ENCODE measurements at regions not wholly inside any gene's neighbourhood (a gene's known extent, or its start where the extent isn't known, plus 50 kb on each side); places are given as distances from the start of the nearest gene placed in this dataset.

DNA sequence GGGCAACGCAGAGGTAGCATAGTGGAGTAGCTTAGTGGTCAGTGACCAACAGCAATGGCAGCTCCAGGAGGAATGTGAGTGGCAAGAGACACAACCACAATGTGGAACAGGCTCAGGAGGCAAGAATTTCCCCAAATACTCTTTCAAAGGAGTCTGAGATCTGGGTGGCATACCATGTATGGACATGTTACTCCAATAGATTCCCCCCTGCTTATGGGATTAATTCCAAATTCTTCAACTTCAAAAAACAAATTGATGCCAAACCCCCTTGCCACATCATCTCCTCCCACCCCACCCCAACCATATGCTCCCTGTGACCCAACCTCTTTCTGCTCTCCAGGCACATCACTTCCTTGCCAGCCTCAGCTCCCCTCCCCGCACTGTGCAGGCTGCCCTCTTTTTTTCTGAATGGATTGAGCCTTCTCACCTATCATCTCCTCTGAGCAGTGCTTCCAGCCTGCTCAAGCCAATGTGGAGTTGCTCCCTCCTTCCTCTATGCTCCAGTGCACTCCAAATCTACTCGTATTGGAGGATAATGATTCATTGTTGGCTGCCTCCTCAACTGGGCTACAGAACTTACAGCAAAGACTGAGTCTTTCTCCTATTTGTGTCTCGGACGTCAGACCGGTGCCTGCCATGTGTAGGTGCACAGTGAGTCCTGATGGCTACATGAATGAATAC lies 93.0 kb upstream of the CEP85L start:
- H3K36me3 ChIP-seq (ENCODE audit: control insufficient read depth in 2 of 2, insufficient read depth in 2 of 2, low read length in 1 of 2): no peaks in the 10 kb centered on the region
- intact Hi-C loops (cut with micrococcal nuclease; ENCODE audit: unreplicated experiment) (no loop called here), in situ Hi-C loops (cut with MboI) (no loop called here)
- ChIA-PET RAD21 (ENCODE audit: unreplicated experiment) (no interaction called here), CTCF (no interaction called here), POLR2A (interaction anchor here (0.9 kb wide), 1 partner anchor 32 kb away, joined by 8 read pairs; no protein-coding TSS in a partner anchor), SMC1A (ENCODE audit: uncharacterized antibody, unreplicated experiment) (no interaction called here)
- H3K27me3 ChIP-seq (replicated peaks in 1 of 2; ENCODE audit: control insufficient read depth in 2 of 2, insufficient read depth in 2 of 2, low read length in 1 of 2): no peaks in the 10 kb centered on the region
- no peak for FAIRE-seq
- no peak overlapping the region for H3K9ac ChIP-seq (ENCODE audit: control insufficient read depth, insufficient read depth, low read length)
- no peaks in the 10 kb centered on the region for H3K79me2 ChIP-seq (ENCODE audit: control insufficient read depth, insufficient read depth, low read length)
- no peak for DNase-seq (ENCODE audit: low read depth, low spot score)
- H3K4me2 ChIP-seq (ENCODE audit: control insufficient read depth, insufficient read depth): no peak overlapping the region
- no peak overlapping the region for H3K27ac ChIP-seq (ENCODE audit: control insufficient read depth, insufficient read depth)
- no peak overlapping the region for H2AFZ ChIP-seq (ENCODE audit: control insufficient read depth, low read depth, low read length)
- no peak overlapping the region for H3K4me3 ChIP-seq
- peaks cover 11% of the 10 kb centered on the region for H3K4me1 ChIP-seq (ENCODE audit: control insufficient read depth, insufficient read depth, low read length)
- no peak for ATAC-seq
- no peaks in the 10 kb centered on the region for H3K9me3 ChIP-seq (replicated peaks; ENCODE audit: control insufficient read depth, insufficient read depth, low read length)
- TF ChIP-seq NFYB (IDR thresholded peaks at IDR 0.05; ENCODE audit: insufficient read depth, low read depth, low read length) (no peak), ZZZ3 (IDR thresholded peaks at IDR 0.05; ENCODE audit: control insufficient read depth, insufficient read length, low read depth) (no peak), TCF3 (IDR thresholded peaks at IDR 0.05; ENCODE audit: borderline replicate concordance, insufficient read depth, low read depth, low read length) (no peak), NR2F1 (conservative IDR thresholded peaks at IDR 0.05) (no peak), MEF2B (IDR thresholded peaks at IDR 0.05; ENCODE audit: partially characterized antibody, poor library complexity, severe bottlenecking) (no peak), ASH2L (IDR thresholded peaks at IDR 0.05; ENCODE audit: borderline replicate concordance, low read depth) (no peak), FOXK2 (IDR thresholded peaks at IDR 0.05) (no peak), HDAC6 (IDR thresholded peaks at IDR 0.05; ENCODE audit: unreplicated experiment) (no peak), ZNF217 (IDR thresholded peaks at IDR 0.05) (no peak), EGR1 (IDR thresholded peaks at IDR 0.05; ENCODE audit: borderline replicate concordance in 1 of 2, low read depth in 2 of 2, low read length in 2 of 2) (no peak)
- TF ChIP-seq, protein P1, sequence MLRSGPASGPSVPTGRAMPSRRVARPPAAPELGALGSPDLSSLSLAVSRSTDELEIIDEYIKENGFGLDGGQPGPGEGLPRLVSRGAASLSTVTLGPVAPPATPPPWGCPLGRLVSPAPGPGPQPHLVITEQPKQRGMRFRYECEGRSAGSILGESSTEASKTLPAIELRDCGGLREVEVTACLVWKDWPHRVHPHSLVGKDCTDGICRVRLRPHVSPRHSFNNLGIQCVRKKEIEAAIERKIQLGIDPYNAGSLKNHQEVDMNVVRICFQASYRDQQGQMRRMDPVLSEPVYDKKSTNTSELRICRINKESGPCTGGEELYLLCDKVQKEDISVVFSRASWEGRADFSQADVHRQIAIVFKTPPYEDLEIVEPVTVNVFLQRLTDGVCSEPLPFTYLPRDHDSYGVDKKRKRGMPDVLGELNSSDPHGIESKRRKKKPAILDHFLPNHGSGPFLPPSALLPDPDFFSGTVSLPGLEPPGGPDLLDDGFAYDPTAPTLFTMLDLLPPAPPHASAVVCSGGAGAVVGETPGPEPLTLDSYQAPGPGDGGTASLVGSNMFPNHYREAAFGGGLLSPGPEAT (IDR thresholded peaks at IDR 0.05; ENCODE audit: low read depth): no peak
- TF ChIP-seq, protein P2, sequence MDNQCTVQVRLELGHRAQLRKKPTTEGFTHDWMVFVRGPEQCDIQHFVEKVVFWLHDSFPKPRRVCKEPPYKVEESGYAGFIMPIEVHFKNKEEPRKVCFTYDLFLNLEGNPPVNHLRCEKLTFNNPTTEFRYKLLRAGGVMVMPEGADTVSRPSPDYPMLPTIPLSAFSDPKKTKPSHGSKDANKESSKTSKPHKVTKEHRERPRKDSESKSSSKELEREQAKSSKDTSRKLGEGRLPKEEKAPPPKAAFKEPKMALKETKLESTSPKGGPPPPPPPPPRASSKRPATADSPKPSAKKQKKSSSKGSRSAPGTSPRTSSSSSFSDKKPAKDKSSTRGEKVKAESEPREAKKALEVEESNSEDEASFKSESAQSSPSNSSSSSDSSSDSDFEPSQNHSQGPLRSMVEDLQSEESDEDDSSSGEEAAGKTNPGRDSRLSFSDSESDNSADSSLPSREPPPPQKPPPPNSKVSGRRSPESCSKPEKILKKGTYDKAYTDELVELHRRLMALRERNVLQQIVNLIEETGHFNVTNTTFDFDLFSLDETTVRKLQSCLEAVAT (IDR thresholded peaks at IDR 0.05): no peak
- 75% methylated on average over 6 of the region's 6 CpGs for WGBS (ENCODE audit: insufficient coverage, insufficient replicate concordance, low lambda C conversion rate, missing lambda C conversion rate)
- H4K20me1 ChIP-seq (ENCODE audit: control insufficient read depth, insufficient read depth): no peaks in the 10 kb centered on the region
- no TSS peak for BruUV-seq (replicated peaks)

Measured in GM12878 (cell line).